ENCODE measurements at regions not wholly inside any gene's neighbourhood (a gene's known extent, or its start where the extent isn't known, plus 50 kb on each side); places are given as distances from the start of the nearest gene placed in this dataset.

DNA sequence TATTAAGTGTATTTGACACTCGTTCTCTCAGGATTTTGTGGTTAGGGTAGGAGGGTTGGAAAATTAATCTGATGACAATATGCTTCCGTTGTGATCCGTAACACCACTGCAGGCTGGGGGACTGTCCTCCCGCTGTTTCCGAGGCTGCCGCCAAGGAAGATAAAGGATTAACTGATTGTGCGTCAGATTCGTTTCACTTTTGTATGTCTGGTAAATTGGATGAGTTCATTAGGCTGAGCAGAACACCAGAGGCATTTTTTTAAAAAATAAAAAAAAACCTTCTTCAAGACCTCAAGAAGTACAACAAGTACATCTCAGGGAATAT lies 486.7 kb upstream of the SALL1 start:
- DNase-seq, result no peak

GRCh38 chr16:51636920-51637769 lies 486.1 kb upstream of the SALL1 start:
- DNase-seq, result no peak

- no peak for DNase-seq
Observed at GRCh38 chr16:51635181-51635580, 484.1 kb upstream of the SALL1 start.

DNA sequence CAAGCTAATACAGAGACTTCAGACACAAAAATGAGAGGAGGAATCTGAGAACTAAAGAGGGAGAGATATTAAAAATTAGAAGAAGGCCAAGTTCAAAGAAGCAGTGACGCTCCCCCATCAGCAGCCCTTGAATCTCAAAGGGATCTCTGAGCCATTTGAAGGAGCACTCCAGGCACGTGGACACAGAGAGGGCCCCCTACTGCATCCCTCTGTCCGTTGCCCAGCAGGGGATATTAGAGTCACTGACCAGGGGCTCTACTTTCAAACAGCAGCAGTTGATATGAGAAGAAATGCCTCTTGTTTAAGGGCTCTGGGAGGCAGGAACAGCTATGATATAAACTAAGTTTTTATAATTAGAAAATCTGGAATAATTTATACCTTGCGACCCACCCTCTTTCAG lies 479.0 kb upstream of the SALL1 start:
- DNase-seq, result no peak

- DNase-seq, result no peak
Observed at GRCh38 chr16:51629576-51629975, 478.5 kb upstream of the SALL1 start.

DNA sequence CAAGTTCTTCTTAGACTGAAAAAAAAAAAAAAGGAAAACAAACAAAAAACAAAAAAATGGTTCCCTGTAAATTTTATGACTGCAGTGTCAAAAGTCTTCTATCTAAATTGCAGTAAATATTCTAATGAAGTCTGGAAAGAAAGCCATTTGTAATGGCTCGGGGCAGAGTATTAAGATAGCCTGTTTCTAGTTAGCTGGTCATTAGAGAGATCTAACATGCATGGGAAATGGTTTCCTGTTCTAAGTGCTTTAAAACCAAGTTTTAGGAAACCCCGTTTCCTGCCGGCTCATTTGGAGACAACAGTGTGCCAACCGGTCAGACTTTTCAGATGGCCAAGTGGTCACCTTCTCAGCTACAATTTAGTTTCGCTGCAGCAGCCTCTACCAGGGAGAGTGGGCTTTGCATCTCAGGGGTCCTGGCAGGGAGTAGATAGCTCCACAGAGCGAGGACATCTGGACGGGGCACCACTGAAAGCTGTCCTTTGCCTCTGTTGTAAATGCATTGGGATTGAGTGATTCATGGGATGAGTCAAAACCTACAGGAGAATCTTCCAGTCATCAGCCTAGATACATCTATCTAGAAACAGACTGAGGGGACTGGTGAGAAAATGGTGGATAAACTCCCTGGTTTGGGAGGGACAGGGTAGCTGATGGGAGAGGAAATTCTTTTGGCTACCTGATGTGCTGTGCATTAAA lies 473.2 kb upstream of the SALL1 start:
- DNase-seq, result no peak

DNA sequence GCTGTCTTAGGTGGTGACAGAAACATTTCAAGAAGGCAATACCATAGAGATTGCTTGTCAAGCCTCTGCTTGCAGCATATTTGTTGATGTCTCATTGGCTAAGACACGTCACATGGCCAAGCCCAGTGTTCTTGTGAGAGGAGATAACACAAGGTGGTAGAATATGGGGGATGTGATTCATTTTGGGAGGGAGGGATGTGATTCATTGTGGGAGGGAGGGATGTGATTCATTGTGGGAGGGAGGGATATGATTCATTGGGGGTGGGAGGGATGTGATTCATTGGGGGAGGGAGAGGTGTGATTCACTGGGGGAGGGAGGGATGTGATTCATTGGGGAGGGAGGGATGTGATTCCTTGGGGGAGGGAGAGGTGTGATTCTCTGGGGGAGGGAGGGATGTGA lies 470.5 kb upstream of the SALL1 start:
- DNase-seq, result no peak

DNA sequence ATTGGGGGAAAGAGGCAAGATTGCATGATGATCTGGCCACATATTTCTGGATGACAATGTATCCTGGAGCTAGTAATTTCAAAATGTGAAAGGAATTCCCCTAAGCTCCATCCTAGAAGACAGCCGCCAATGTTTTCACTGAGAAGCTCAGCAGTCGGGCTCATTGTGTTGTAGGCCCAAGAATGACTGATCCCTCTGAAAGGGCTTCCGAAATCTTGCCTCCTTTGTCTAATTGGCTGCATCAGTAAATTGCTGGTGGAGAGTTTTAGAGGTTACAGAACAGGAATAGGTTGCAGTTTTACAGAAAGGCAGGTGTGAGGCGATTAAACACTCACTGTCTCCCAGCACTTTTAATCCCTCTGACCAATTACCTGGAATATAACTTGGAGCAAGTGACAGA lies 464.1 kb upstream of the SALL1 start:
- no peak for DNase-seq

GRCh38 chr16:51607201-51607651 lies 456.2 kb upstream of the SALL1 start:
- DNase-seq, result no peak

DNA sequence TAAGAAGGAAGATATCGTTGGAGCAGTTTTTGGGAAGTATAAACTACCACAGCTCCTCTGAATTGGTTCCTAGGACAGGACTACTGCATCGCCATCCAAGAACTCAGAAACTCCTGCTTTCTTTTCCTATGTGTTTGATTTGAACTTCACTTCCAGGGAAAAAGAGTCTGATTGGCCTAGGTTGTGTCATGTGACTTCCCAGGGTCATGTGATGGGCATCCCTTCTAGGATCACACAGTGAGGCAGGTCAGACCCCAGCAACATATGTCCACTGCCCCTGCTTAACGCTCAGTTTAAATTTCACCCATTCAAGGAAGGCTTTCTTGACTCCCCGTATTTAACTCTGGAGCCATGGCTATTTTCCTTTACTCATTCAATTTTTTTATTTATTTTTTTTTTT lies 445.2 kb upstream of the SALL1 start:
- DNase-seq, result no peak

DNA sequence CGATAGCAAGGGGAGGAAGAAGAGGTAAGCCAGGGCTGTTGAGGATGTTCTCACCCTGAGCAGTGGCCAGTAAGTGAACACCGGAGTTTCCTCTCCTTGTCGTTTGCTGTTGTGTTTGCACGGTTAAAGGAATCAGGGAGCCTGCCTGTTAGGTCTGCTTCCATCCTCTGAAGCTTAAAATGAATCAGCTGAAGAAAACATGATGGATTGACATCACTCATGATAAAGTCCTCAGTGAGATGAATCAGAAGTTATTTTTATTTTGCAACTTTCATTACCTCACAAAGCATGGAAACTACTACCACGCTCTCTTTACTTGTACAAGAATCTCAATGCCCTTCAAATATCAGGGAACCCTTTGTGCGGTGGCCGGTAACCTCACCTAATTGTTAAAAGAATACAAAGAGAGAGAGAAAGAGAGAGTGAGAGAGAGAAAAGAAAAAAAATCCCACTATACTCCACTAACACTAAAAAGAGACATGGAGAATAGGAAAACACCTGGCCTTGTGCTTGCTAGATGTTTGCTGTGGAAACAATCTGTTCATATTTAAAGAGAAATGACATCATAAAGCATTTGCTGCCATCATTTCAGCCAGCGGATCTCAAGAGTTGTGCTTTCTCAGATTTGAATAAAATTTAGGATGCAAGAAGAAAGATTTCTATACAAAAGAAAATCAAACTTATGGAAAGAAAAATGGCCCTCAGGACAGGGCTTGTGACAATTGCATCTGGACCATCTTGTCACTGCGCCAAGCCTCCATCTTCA lies 441.6 kb upstream of the SALL1 start:
- no peak for DNase-seq

GRCh38 chr16:51592001-51592501 lies 441.0 kb upstream of the SALL1 start:
- DNase-seq, result no peak

DNA sequence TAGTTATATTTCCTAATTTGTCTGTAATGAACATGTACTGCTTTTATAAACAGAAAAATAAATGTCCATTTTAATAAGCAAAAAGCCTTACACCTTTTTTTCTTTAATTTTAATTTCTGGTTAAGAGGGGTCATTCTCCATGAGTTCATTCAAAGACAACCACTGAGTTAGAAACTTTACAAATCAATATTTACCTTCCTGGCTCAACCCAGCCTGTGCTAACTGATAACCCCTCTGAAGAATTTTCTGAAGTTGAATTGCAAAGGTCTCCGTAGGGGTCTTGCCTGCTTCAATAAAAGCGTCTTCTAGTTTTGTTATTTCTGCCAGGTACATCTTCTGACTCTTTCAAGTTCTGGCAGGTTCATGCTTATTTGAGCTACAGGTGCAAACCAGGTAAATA lies 440.4 kb upstream of the SALL1 start:
- DNase-seq, result no peak

- DNase-seq, result no peak
Observed at GRCh38 chr16:51579652-51580360, 428.7 kb upstream of the SALL1 start.

GRCh38 chr16:51577621-51578303 lies 426.7 kb upstream of the SALL1 start:
- no peak for DNase-seq

- no peak for DNase-seq
Observed at GRCh38 chr16:51576498-51577195, 425.6 kb upstream of the SALL1 start.

DNA sequence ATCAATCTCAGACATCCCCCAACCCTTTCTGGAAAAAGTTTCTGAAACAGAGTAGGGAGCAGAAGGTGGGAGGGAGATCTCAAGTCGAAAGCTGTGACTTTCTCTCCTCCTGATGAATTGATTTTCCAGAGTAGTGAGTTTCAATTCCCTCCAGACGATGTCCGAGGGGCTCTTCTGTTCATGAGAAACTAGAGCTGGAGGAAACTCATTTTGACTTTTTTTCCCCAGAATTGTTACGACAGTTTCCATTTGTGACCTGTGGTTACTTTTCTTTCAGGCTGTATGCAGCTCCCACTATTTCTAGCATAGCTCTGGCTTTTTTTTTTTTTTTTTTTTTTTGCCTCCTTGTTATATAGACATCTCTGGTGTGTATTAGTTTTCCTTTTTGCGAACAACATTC lies 422.1 kb upstream of the SALL1 start:
- DNase-seq, result no peak

DNA sequence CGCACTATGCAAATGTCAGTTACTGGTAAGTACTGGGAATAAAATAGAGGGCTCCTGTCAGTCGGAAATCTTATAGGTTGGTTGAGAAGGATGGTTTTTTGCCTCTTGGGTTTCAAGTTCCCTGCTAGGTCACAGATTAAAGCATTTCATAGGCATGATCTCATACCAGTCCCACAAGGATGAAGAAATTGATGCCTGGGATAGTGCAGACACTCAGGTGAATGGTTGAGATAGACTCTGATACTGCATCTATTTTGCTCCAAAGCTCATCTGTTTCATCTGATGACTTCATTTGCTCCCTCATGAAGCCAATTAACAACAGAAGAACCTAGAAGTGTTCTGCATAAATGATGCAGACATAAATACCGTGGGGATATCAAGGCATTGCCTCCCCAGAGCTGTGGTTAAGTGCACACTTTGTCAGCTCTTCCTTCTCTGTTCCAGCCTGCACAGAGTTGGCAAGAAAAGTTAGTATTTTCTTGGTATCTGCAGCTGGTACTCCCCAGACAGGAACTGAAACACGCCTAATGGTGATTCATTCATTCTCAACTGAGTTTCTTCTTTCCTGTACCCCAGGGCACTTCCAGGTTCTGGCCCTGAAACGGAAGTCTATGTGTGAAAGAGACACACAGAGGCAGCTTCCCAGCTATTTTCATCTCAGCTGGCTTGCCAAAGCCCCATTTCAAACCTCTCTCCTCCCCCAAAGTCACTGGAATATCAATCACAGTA lies 418.3 kb upstream of the SALL1 start:
- DNase-seq, result no peak

DNA sequence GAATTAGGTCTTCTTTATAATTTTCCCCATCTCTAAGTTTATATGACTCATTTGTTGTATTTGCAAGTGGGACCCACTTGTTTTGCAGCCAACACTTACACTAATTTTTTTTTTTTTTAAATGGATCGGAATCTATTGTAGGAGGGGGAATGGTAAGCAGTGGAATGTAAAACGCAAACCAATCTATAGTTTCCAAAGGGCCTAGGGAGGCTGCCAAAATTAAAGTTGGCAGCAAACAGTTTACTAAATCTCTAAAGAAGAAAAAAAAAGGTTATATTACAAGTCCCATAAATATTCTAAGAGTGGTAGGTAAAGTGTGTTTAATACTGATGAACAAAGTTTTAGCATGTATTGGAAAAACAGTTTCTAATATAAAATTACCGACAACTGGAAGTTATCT lies 416.8 kb upstream of the SALL1 start:
- DNase-seq, result no peak

GRCh38 chr16:51565184-51565583 lies 414.1 kb upstream of the SALL1 start:
- no peak for DNase-seq

GRCh38 chr16:51562891-51563290 lies 411.8 kb upstream of the SALL1 start:
- DNase-seq, result no peak
